CD4-positive, alpha-beta T cell treated with Interleukin-17A for 4 hours (primary cell): ENCODE measurements at regions not wholly inside any gene's neighbourhood (a gene's known extent, or its start where the extent isn't known, plus 50 kb on each side); places are given as distances from the start of the nearest gene placed in this dataset.

ENCODE experiments used
- DNase-seq: peaks from one replicate; pipeline ENCODE4 v3.0.0-alpha.2; 2020; ENCODE audit warnings: mixed read lengths

- DNase-seq = no peak
Observed at GRCh38 chr7:46654546-46655443, 733.7 kb upstream of the IGFBP3 start.

DNA sequence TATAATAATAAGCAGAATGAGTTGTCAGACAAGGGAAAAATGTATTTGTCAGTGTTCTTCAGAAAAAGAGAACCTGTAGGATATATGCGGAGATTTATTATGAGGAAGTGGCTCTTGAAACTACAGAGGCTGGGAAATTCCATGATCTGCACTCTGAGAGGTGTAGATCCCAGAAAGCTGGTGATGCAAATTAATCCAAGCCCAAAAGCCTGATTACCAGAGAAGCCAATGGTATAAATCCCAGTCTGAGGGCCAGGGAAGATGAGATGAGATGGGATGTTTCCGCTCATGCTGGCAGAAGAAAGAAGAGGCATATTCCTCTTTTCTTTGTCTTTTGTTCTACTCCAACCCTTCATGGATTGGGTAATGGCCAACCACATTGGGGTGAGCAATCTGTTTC lies 732.8 kb upstream of the IGFBP3 start:
- DNase-seq = no peak

DNA sequence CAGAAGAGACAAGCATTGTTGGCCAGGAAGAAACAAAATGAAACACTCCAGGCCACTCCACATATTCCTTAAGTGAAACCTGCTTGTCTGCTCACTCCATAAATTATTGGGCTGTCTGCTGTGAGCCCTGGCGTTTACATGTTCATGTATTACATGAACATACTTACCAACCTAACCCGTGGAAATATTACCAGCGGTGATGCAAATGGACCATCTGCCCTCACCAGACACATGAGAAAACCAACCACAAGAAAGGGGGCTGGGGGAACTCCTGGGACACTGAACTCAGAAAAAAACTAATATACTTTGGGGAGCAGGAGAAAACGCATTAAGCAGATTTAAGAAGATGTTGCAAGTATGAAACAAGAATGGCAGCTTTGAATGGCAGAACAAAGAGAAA lies 731.2 kb upstream of the IGFBP3 start:
- DNase-seq = no peak

- no peak for DNase-seq
Observed at GRCh38 chr7:46651561-46652088, 730.6 kb upstream of the IGFBP3 start.

- no peak for DNase-seq
Observed at GRCh38 chr7:46651070-46651469, 730.0 kb upstream of the IGFBP3 start.

- no peak for DNase-seq
Observed at GRCh38 chr7:46649876-46650275, 728.8 kb upstream of the IGFBP3 start.

DNA sequence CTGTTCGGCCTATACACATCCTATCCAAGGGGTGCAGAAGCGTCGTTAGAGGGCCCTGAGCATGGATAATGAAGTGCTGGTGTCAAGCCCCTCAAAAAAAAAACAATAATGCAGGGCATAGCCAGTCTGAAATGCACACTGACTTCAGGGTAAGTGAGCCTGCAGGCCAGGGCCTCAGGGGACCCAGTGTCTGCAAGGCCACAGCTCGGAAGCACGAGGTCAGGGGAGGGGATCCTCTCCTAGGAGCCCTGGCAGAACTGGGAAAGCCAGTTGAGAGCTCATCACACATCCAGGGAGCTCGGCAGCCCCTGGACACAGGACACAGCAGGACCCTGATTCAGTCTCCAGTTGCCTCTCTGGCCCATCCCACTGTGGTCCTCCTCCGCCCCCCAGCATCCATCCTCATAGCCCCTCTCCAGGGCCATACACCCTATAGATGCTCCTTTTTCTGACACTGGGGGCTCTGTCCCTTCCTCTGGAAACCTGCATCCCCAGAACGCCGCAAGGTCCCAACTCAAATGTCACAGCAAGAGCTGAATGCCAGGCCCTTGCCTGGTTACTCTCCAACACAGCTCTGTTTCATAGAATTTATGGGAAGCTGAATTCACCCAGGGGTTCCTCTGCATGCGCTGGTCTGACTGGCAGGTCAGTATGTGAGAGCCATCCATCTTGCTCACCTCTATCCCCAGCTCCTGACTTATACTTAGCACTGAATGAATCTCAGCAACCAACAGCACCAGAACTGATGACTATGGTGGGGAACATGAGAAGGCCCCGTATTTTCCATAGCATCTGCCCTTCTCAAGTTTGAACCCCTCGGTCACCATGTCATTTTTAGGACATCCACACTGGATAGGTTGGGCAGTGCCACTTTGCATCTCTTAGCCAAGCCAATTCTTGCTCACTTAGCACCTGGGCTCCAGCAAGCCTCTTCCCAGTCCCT lies 717.0 kb upstream of the IGFBP3 start:
- no peak for DNase-seq

DNA sequence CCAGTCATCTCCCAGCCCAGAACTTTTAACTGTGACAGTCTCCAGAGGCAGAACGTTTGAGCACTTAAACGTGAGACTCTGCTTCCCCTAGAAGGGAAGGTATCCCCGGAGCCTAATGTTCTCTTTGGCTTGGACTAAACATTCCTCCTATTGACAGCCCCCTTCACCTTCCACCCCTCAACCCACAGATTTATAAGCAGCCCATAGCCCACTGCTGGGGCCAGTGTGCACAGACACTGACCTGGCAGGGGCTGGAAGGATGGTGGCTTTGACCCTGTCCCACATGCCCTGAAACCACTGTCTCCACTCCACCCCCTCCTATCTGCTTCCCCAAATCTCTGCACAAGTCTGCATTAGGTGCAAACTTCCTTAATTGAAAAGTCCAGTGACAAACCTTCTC lies 715.0 kb upstream of the IGFBP3 start:
- no peak for DNase-seq

- no peak for DNase-seq
Observed at GRCh38 chr7:46633630-46634240, 712.7 kb upstream of the IGFBP3 start.

DNA sequence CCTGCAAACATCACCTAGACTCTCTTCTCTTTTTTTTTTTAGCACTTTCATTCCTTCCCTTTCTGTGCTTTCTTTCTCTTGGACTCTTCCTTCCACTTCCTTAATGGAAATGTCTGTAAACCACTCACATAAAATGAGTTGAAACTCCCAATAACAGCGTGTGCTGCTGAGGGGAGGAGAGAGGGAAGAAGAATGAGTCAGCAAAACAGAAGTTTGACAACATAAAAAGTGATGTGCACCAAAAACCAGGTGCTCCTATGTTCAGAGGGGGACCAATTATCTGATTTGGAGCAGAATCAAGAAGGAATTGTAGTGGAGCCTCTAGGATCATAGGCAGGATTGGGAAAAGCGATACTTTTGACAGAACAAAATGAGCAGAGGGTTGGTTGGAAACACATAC lies 712.1 kb upstream of the IGFBP3 start:
- no peak for DNase-seq

- DNase-seq = no peak
Observed at GRCh38 chr7:46630031-46630430, 709.0 kb upstream of the IGFBP3 start.

DNA sequence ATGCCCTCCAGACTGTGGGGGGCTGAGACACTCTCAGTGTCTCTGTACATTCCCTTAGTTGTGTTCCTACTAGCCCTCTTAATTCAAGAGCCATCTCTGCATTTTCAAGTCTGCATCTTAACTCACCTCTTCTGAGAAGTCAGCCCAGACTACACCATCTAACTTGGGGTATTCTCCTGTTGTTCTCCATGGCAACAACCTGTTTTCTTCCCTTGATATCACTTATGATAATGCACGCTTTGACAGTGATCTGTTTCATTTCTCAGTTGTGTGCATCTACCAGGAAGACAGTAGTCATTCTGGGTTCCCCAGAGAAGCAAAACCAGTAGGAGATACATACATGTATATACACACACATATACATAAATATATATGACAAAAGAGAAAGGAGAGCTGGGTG lies 707.3 kb upstream of the IGFBP3 start:
- DNase-seq = no peak

- DNase-seq = no peak
Observed at GRCh38 chr7:46626691-46627310, 705.7 kb upstream of the IGFBP3 start.

DNA sequence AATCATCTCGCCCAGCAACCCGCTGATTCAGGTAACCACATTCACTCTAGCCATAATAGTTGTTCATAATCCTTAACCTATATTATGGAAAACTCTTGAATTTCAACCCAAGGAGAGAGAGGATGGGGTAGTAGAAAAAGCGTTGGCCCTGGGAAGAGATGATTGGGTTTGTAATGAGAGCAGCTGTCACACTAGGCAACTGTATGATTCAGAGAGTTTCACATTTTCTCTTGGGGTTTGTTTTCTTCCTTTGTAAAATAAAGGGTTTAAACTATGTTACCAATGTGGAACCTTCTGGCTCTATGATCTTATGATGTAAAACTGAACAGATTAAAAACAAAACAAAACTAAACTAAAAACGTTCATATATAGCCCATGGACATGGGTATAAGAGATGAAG lies 705.2 kb upstream of the IGFBP3 start:
- no peak for DNase-seq

GRCh38 chr7:46625032-46625431 lies 704.0 kb upstream of the IGFBP3 start:
- DNase-seq = no peak

GRCh38 chr7:46622251-46622650 lies 701.2 kb upstream of the IGFBP3 start:
- no peak for DNase-seq

- DNase-seq = no peak
Observed at GRCh38 chr7:46619723-46620310, 698.7 kb upstream of the IGFBP3 start.

DNA sequence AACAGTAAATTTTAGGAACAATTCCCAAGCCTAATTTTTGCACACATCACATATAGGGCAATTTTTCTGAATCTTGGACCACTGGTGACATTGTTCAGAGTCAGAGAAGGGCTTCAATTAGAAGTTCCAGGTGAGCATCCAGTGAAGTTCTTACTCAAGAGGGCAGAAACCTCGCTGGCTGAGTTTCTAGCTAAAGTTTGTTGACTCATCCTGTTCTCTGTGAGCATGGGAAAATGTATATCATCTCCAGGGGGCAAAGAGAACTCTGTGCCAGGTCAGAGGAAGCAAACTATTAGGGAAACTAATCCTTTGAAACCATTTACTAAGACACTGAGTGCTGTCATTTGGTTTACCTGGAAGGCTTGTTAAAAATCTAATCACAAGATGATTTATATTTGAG lies 695.6 kb upstream of the IGFBP3 start:
- no peak for DNase-seq

- no peak for DNase-seq
Observed at GRCh38 chr7:46613551-46613950, 692.5 kb upstream of the IGFBP3 start.

DNA sequence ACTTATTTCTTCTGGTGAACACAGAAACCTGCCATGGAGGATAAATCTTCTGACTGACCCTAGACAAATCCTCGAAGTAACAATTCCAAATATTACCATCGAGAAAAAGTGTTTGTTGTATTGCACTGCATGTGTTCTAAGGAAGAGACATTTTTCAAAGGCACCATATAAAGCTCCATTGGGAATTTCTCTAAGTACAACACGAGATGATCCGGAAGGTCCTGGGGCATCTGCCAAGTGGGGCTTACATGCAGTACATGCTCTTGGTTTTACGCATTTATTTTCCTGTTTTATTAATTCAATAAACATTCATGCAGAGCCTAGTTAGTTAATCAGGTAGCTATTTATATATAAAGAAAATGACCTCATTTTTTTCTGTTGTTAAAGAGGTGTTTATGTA lies 692.0 kb upstream of the IGFBP3 start:
- DNase-seq = no peak

DNA sequence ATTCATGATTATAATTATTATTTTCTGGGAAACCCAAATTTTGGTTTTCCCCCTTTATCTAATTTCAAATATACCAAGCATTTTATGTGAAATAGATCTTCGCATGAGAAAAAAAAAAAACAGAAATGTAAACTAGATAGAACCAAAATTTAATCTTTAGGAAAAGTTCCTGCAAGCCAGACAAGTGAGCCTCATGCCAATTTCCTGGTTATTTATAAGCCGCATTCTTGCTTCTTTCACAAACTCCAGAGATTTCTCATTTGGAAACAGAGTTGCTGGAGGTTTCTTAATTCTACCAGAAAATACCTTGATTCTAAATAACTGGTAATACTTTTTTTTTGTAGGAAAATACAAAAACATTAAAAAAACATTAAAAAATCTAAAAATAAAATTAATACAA lies 690.4 kb upstream of the IGFBP3 start:
- DNase-seq = no peak

DNA sequence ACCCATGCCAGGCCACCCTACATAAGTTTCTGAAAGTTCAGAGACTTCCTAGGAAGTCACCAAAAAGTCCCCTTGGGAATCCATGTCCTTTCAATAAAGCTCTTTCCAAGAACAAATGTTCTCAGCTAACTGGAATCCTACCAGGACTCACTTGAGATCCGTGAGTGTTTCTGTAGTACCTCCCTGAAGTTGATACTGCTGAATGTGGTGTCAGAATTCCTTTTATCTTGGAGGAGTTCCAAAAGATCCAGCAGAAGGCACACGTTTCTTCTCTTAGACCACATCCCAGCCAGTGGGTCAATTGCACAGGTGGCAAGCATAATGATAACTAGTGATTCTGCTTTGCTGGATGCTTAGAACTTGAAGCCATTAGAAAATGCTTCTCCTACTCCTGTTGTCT lies 689.7 kb upstream of the IGFBP3 start:
- no peak for DNase-seq
